HEK293 (cell line): ENCODE measurements at regions not wholly inside any gene's neighbourhood (a gene's known extent, or its start where the extent isn't known, plus 50 kb on each side); places are given as distances from the start of the nearest gene placed in this dataset.
"Not testable (repeated sequence)": the region's sequence is repeated elsewhere in the genome, so short reads cannot be mapped to it uniquely, and the experiment has no call there.

Experiments
- CTCF ChIA-PET: fragments of 350-600 bp; formaldehyde crosslinking; extraction: SDS; loops from one replicate; lab custom pipeline; 2021; ENCODE audit warnings: antibody characterized with exemption; lab: Yijun Ruan, JAX
- POLR2A ChIA-PET: fragments of 300-600 bp; formaldehyde crosslinking; extraction: SDS; loops from one replicate; lab custom pipeline; 2020; ENCODE audit warnings: antibody characterized with exemption, inconsistent platforms; lab: Yijun Ruan, JAX
- H3K27ac ChIP-seq: fragments of 200-500 bp; sonication (Bioruptor generic); 2 replicates; pipeline ENCODE4 v1.5.1; 2014; ENCODE audit warnings: low read depth, low read length, control low read depth, inconsistent platforms; ENCODE audit errors: extremely low read depth
- H3K36me3 ChIP-seq, 2 experiments: fragments of 200-500 bp in 1 of 2; sonication (Bioruptor generic) in 1 of 2; 1 replicate in 1 of 2; 2 replicates in 1 of 2; pipeline ENCODE4 v1.5.1; 2014 to 2017; ENCODE audit warnings: inconsistent platforms in 2 of 2, low read length in 2 of 2; ENCODE audit not compliant: control insufficient read depth in 2 of 2, insufficient read depth in 1 of 2
- H3K4me1 ChIP-seq: fragments of 200-500 bp; sonication (Bioruptor generic); 2 replicates; pipeline ENCODE4 v1.5.1; 2014; ENCODE audit warnings: mild to moderate bottlenecking, low read length, inconsistent platforms; ENCODE audit not compliant: control insufficient read depth, insufficient read depth
- H3K4me3 ChIP-seq: 2 replicates; pipeline ENCODE4 v1.5.1; 2011; ENCODE audit warnings: low read depth, mild to moderate bottlenecking, control low read depth, low read length, moderate library complexity
- H3K9me3 ChIP-seq: fragments of 200-500 bp; sonication (Bioruptor generic); 2 replicates; pipeline ENCODE4 v1.5.1; 2014; ENCODE audit warnings: low read depth, low read length, inconsistent platforms; ENCODE audit not compliant: control insufficient read depth, insufficient read depth
- BCL11A ChIP-seq: fragments of 450-650 bp; formaldehyde crosslinking; IDR thresholded peaks from 2 replicates; pipeline ENCODE4 v1.5.1; 2016; ENCODE audit warnings: low read depth, missing biosample characterization, missing genetic modification characterization
- OSR2 ChIP-seq: fragments of 450-650 bp; formaldehyde crosslinking; IDR thresholded peaks from 2 replicates; pipeline ENCODE4 v1.5.1; 2016; ENCODE audit warnings: missing biosample characterization, missing genetic modification characterization
- ZBTB26 ChIP-seq: fragments of 450-650 bp; formaldehyde crosslinking; optimal IDR thresholded peaks from 2 replicates; pipeline ENCODE3; 2016; ENCODE audit warnings: missing biosample characterization, mild to moderate bottlenecking, missing genetic modification characterization
- ZFP69B ChIP-seq: fragments of 450-650 bp; formaldehyde crosslinking; IDR thresholded peaks from 2 replicates; pipeline ENCODE4 v1.5.1; 2016; ENCODE audit warnings: missing biosample characterization, missing genetic modification characterization
- ZNF121 ChIP-seq: fragments of 450-650 bp; formaldehyde crosslinking; IDR thresholded peaks from 2 replicates; pipeline ENCODE4 v1.5.1; 2016; ENCODE audit warnings: missing biosample characterization, missing genetic modification characterization
- ZNF157 ChIP-seq: fragments of 450-650 bp; formaldehyde crosslinking; IDR thresholded peaks from 2 replicates; pipeline ENCODE4 v1.5.1; 2016; ENCODE audit warnings: missing biosample characterization, missing genetic modification characterization
- ZNF350 ChIP-seq: fragments of 450-650 bp; formaldehyde crosslinking; IDR thresholded peaks from 2 replicates; pipeline ENCODE4 v1.5.0; 2017; ENCODE audit warnings: missing biosample characterization, mild to moderate bottlenecking, missing genetic modification characterization
- ZNF37A ChIP-seq: fragments of 450-650 bp; IDR thresholded peaks from 2 replicates; pipeline ENCODE4 v1.5.1; 2018; ENCODE audit warnings: missing biosample characterization, missing genetic modification characterization
- ZNF391 ChIP-seq: fragments of 450-650 bp; formaldehyde crosslinking; IDR thresholded peaks from 2 replicates; pipeline ENCODE4 v1.5.1; 2016; ENCODE audit warnings: low read depth, missing biosample characterization, missing genetic modification characterization, borderline replicate concordance
- ZNF510 ChIP-seq: fragments of 450-650 bp; formaldehyde crosslinking; IDR thresholded peaks from 2 replicates; pipeline ENCODE4 v1.5.1; 2018; ENCODE audit warnings: mild to moderate bottlenecking, missing genetic modification characterization, missing biosample characterization; ENCODE audit not compliant: insufficient replicate concordance
- ZNF514 ChIP-seq: fragments of 450-650 bp; formaldehyde crosslinking; IDR thresholded peaks from 2 replicates; pipeline ENCODE4 v1.5.1; 2016; ENCODE audit warnings: missing biosample characterization, missing genetic modification characterization
- ZNF626 ChIP-seq: fragments of 450-650 bp; sonication (Bioruptor Pico); formaldehyde crosslinking; IDR thresholded peaks from 2 replicates; pipeline ENCODE4 v1.5.1; 2018; ENCODE audit warnings: missing biosample characterization, missing genetic modification characterization, inconsistent platforms
- ZNF792 ChIP-seq: fragments of 450-650 bp; formaldehyde crosslinking; IDR thresholded peaks from 2 replicates; pipeline ENCODE4 v1.5.1; 2016; ENCODE audit warnings: missing biosample characterization, missing genetic modification characterization
- TF ChIP-seq, protein P1 (sequence below): fragments of 450-650 bp; formaldehyde crosslinking; conservative IDR thresholded peaks from 2 replicates; pipeline ENCODE4 v1.5.1; 2016; ENCODE audit warnings: low read depth, missing biosample characterization, missing genetic modification characterization
- TF ChIP-seq, protein P2 (sequence below): fragments of 450-650 bp; formaldehyde crosslinking; IDR thresholded peaks from 2 replicates; pipeline ENCODE4 v1.5.1; 2016; ENCODE audit warnings: missing biosample characterization, missing genetic modification characterization

DNA sequence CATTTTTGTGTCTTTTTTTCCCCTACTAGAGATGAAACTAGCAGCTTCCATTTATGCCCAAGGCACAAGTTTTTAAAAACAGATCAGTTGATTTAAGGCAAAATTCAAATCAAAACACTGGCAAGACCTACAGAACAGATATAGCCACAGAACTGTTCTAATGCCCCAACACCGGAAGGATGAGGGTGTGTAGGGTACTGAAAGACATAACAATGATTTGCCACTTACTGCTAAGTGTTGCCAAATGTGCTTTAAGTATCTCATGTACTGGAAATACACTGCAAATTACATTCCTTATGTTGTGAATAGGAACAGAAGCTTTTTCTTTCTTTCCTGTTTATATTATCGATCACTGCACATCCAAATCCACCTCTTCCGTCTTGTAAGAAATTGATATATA, 189.0 kb downstream of the CETN3 start (continued):
- TF ChIP-seq ZBTB26, result no peak
- TF ChIP-seq ZNF510 (tag by site-specific recombination), result no peak
- no peak for TF ChIP-seq ZNF121 (tag by site-specific recombination)
- TF ChIP-seq, protein P1, sequence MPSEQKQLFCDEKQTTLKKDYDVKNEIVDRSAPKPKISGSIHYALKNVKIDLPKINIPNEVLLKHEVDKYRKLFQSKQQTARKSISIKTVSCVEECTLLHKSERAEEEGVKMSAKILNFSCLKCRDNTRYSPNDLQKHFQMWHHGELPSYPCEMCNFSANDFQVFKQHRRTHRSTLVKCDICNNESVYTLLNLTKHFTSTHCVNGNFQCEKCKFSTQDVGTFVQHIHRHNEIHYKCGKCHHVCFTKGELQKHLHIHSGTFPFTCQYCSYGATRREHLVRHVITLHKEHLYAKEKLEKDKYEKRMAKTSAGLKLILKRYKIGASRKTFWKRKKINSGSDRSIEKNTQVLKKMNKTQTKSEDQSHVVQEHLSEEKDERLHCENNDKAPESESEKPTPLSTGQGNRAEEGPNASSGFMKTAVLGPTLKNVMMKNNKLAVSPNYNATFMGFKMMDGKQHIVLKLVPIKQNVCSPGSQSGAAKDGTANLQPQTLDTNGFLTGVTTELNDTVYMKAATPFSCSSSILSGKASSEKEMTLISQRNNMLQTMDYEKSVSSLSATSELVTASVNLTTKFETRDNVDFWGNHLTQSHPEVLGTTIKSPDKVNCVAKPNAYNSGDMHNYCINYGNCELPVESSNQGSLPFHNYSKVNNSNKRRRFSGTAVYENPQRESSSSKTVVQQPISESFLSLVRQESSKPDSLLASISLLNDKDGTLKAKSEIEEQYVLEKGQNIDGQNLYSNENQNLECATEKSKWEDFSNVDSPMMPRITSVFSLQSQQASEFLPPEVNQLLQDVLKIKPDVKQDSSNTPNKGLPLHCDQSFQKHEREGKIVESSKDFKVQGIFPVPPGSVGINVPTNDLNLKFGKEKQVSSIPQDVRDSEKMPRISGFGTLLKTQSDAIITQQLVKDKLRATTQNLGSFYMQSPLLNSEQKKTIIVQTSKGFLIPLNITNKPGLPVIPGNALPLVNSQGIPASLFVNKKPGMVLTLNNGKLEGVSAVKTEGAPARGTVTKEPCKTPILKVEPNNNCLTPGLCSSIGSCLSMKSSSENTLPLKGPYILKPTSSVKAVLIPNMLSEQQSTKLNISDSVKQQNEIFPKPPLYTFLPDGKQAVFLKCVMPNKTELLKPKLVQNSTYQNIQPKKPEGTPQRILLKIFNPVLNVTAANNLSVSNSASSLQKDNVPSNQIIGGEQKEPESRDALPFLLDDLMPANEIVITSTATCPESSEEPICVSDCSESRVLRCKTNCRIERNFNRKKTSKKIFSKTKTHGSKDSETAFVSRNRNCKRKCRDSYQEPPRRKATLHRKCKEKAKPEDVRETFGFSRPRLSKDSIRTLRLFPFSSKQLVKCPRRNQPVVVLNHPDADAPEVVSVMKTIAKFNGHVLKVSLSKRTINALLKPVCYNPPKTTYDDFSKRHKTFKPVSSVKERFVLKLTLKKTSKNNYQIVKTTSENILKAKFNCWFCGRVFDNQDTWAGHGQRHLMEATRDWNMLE (tag by site-specific recombination), result no peak
- TF ChIP-seq, all 188 proteins: peak for 0

- Histone ChIP-seq H3K27ac (no peak overlapping the region), H3K9me3 (no peaks in the 10 kb centered on the region), H3K4me1 (no peaks in the 10 kb centered on the region), H3K36me3 (no peaks in the 10 kb centered on the region), H3K4me3 (no peak overlapping the region)
- POLR2A ChIA-PET, result no interaction called here
- CTCF ChIA-PET, result no interaction called here
- TF ChIP-seq ZNF391 (tag by site-specific recombination), result no peak
- TF ChIP-seq ZNF792 (tag by site-specific recombination), result no peak
- TF ChIP-seq, protein P2, sequence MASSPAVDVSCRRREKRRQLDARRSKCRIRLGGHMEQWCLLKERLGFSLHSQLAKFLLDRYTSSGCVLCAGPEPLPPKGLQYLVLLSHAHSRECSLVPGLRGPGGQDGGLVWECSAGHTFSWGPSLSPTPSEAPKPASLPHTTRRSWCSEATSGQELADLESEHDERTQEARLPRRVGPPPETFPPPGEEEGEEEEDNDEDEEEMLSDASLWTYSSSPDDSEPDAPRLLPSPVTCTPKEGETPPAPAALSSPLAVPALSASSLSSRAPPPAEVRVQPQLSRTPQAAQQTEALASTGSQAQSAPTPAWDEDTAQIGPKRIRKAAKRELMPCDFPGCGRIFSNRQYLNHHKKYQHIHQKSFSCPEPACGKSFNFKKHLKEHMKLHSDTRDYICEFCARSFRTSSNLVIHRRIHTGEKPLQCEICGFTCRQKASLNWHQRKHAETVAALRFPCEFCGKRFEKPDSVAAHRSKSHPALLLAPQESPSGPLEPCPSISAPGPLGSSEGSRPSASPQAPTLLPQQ, result no peak
- TF ChIP-seq ZNF626, result no peak
- TF ChIP-seq ZFP69B, result no peak
- TF ChIP-seq ZNF514, result no peak
- TF ChIP-seq ZNF157, result no peak
- TF ChIP-seq ZNF37A (tag by site-specific recombination), result no peak
These were observed 194.6 kb downstream of the CETN3 start for GRCh38 chr5:90214991-90215390.

DNA sequence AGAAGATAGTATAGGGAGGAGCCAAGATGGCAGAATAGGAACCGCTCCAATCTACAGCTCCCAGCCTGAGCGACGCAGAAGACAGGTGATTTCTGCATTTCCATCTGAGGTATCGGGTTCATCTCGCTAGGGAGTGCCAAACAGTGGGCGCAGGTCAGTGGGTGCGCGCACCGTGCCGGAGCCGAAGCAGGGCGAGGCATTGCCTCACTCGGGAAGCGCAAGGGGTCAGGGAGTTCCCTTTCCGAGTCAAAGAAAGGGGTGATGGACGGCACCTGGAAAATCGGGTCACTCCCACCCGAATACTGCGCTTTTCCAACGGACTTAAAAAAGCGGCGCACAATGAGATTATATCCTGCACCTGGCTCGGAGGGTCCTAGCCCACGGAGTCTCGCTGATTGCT, 201.2 kb downstream of the CETN3 start:
- H3K36me3 ChIP-seq, H3K9me3 ChIP-seq, H3K4me1 ChIP-seq, H3K27ac ChIP-seq, H3K4me3 ChIP-seq, CTCF ChIA-PET, POLR2A ChIA-PET: not testable (repeated sequence)

- POLR2A ChIA-PET, result interaction anchor here (0.5 kb wide), 1 partner anchor 489 kb away, joined by 4 read pairs; no protein-coding TSS in a partner anchor
- Histone ChIP-seq H3K27ac (no peak overlapping the region), H3K4me3 (no peak overlapping the region), H3K36me3 (no peaks in the 10 kb centered on the region), H3K9me3 (no peaks in the 10 kb centered on the region), H3K4me1 (no peaks in the 10 kb centered on the region)
- CTCF ChIA-PET, result interaction anchor here (0.7 kb wide), 1 partner anchor 43 kb away, joined by 3 read pairs; no protein-coding TSS in a partner anchor
- TF ChIP-seq ZNF350 (tag by site-specific recombination) (peak; percentile 57; the same call in 1 of the 2 replicates), OSR2 (tag by site-specific recombination) (peak; percentile 17; the same call in 1 of the 2 replicates), BCL11A (tag by site-specific recombination) (no peak)
These were observed 207.6 kb downstream of the CETN3 start for GRCh38 chr5:90201923-90202322.
